ENCODE measurements at regions not wholly inside any gene's neighbourhood (a gene's known extent, or its start where the extent isn't known, plus 50 kb on each side); places are given as distances from the start of the nearest gene placed in this dataset.

DNA sequence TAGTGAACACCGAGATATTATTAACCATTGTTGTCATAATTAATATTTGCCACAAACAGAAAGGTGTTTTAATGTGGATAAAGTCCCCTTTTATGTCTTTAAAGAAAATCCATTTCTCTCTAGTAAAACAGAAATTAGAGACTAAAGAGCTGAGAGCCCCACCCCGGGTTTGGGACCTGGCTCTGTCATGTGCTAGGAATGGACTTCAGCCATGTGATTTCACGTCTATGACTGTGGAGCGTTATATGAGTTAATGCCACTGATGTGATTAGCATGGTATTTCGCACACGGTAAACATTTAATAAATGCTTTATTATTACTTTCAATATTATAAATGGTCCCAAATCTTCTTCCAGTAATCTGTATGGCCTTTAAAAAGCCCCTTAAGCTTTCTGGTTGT lies 205.0 kb upstream of the NFIA start:
- no peaks in the 10 kb centered on the region for H3K4me1 ChIP-seq (ENCODE audit: control insufficient read depth in 4 of 4, insufficient read depth in 4 of 4, low read length in 3 of 4)
- H3K36me3 ChIP-seq (ENCODE audit: control insufficient read depth in 4 of 4, insufficient read depth in 3 of 4, low read depth in 1 of 4, low read length in 3 of 4) = no peaks in the 10 kb centered on the region
- no peaks in the 10 kb centered on the region for H3K9me3 ChIP-seq (ENCODE audit: control insufficient read depth in 4 of 4, low read length in 3 of 4)
- H3K4me3 ChIP-seq (ENCODE audit: low read depth in 1 of 3, low read length in 3 of 3) = no peak overlapping the region
- H3K27me3 ChIP-seq (ENCODE audit: control insufficient read depth in 4 of 4, insufficient read depth in 4 of 4, low read length in 3 of 4) = no peaks in the 10 kb centered on the region
- WGBS = 92% methylated on average over 6 of the region's 6 CpGs
- TF ChIP-seq JUND (IDR thresholded peaks at IDR 0.05) (no peak), HNF4G (IDR thresholded peaks at IDR 0.05) (no peak), HNF4A (conservative IDR thresholded peaks at IDR 0.05) (no peak), RXRA (IDR thresholded peaks at IDR 0.05) (no peak), FOXA1 (IDR thresholded peaks at IDR 0.05) (no peak), RAD21 (IDR thresholded peaks at IDR 0.05) (no peak), EGR1 (IDR thresholded peaks at IDR 0.05; ENCODE audit: low read depth in 2 of 2) (no peak)
- TF ChIP-seq, protein P1, sequence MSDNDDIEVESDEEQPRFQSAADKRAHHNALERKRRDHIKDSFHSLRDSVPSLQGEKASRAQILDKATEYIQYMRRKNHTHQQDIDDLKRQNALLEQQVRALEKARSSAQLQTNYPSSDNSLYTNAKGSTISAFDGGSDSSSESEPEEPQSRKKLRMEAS (IDR thresholded peaks at IDR 0.05) = no peak
- TF ChIP-seq, protein P2, sequence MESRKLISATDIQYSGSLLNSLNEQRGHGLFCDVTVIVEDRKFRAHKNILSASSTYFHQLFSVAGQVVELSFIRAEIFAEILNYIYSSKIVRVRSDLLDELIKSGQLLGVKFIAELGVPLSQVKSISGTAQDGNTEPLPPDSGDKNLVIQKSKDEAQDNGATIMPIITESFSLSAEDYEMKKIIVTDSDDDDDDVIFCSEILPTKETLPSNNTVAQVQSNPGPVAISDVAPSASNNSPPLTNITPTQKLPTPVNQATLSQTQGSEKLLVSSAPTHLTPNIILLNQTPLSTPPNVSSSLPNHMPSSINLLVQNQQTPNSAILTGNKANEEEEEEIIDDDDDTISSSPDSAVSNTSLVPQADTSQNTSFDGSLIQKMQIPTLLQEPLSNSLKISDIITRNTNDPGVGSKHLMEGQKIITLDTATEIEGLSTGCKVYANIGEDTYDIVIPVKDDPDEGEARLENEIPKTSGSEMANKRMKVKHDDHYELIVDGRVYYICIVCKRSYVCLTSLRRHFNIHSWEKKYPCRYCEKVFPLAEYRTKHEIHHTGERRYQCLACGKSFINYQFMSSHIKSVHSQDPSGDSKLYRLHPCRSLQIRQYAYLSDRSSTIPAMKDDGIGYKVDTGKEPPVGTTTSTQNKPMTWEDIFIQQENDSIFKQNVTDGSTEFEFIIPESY (IDR thresholded peaks at IDR 0.05) = no peak
- no peak overlapping the region for H3K9ac ChIP-seq (ENCODE audit: low read depth in 1 of 2, low read length in 2 of 2)
- DNase-seq (ENCODE audit: low spot score) = no peak
- no peak overlapping the region for H3K27ac ChIP-seq (ENCODE audit: low read depth in 1 of 2, low read length in 2 of 2)

DNA sequence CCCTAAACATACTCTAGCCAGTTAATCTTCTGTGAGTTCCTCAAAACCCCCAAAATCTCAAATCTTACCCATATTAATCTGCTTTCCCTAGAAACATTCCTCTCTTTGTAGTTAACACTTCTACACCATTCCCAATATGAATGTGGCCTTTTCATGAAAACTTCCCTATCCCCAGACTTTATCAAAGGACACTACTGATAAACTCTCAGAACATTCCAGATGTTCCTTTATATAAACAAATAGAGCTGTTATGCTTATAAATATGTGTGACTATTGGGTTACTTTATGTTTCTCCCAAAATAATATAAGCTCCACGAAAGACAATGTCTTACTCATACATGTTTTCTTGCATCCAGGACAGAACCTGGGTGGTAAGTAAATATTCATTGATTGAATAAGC lies 205.4 kb upstream of the NFIA start:
- Histone ChIP-seq H3K9me3 (ENCODE audit: control insufficient read depth in 4 of 4, low read length in 3 of 4) (no peaks in the 10 kb centered on the region), H3K4me1 (ENCODE audit: control insufficient read depth in 4 of 4, insufficient read depth in 4 of 4, low read length in 3 of 4) (no peaks in the 10 kb centered on the region), H3K27ac (ENCODE audit: low read depth in 1 of 2, low read length in 2 of 2) (no peak overlapping the region), H3K36me3 (ENCODE audit: control insufficient read depth in 4 of 4, insufficient read depth in 3 of 4, low read depth in 1 of 4, low read length in 3 of 4) (no peaks in the 10 kb centered on the region), H3K4me3 (ENCODE audit: low read depth in 1 of 3, low read length in 3 of 3) (no peak overlapping the region), H3K9ac (ENCODE audit: low read depth in 1 of 2, low read length in 2 of 2) (no peak overlapping the region), H3K27me3 (ENCODE audit: control insufficient read depth in 4 of 4, insufficient read depth in 4 of 4, low read length in 3 of 4) (no peaks in the 10 kb centered on the region)
- DNase-seq (ENCODE audit: low spot score) = no peak
- WGBS = 84% methylated on average over 1 of the region's 1 CpG
- no peak for TF ChIP-seq HNF4G (IDR thresholded peaks at IDR 0.05)
- TF ChIP-seq GABPA (IDR thresholded peaks at IDR 0.05 in 1 of 2, conservative IDR thresholded peaks at IDR 0.05 in 1 of 2) = no peak
- TF ChIP-seq HNF4A (conservative IDR thresholded peaks at IDR 0.05) = no peak
- no peak for TF ChIP-seq EGR1 (IDR thresholded peaks at IDR 0.05; ENCODE audit: low read depth in 2 of 2)
- TF ChIP-seq NR2F2 (IDR thresholded peaks at IDR 0.05) = no peak
- no peak for TF ChIP-seq FOXA1 (IDR thresholded peaks at IDR 0.05)
- TF ChIP-seq, protein P3, sequence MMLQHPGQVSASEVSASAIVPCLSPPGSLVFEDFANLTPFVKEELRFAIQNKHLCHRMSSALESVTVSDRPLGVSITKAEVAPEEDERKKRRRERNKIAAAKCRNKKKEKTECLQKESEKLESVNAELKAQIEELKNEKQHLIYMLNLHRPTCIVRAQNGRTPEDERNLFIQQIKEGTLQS (IDR thresholded peaks at IDR 0.05) = no peak
- TF ChIP-seq TAF1 (conservative IDR thresholded peaks at IDR 0.05) = no peak
- TF ChIP-seq, protein P4, sequence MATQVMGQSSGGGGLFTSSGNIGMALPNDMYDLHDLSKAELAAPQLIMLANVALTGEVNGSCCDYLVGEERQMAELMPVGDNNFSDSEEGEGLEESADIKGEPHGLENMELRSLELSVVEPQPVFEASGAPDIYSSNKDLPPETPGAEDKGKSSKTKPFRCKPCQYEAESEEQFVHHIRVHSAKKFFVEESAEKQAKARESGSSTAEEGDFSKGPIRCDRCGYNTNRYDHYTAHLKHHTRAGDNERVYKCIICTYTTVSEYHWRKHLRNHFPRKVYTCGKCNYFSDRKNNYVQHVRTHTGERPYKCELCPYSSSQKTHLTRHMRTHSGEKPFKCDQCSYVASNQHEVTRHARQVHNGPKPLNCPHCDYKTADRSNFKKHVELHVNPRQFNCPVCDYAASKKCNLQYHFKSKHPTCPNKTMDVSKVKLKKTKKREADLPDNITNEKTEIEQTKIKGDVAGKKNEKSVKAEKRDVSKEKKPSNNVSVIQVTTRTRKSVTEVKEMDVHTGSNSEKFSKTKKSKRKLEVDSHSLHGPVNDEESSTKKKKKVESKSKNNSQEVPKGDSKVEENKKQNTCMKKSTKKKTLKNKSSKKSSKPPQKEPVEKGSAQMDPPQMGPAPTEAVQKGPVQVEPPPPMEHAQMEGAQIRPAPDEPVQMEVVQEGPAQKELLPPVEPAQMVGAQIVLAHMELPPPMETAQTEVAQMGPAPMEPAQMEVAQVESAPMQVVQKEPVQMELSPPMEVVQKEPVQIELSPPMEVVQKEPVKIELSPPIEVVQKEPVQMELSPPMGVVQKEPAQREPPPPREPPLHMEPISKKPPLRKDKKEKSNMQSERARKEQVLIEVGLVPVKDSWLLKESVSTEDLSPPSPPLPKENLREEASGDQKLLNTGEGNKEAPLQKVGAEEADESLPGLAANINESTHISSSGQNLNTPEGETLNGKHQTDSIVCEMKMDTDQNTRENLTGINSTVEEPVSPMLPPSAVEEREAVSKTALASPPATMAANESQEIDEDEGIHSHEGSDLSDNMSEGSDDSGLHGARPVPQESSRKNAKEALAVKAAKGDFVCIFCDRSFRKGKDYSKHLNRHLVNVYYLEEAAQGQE (IDR thresholded peaks at IDR 0.05) = no peak
- TF ChIP-seq, protein P2 (IDR thresholded peaks at IDR 0.05) = no peak
- no peak for TF ChIP-seq YY1 (IDR thresholded peaks at IDR 0.05)
- TF ChIP-seq, protein P1 (IDR thresholded peaks at IDR 0.05) = no peak
- no peak for TF ChIP-seq RAD21 (IDR thresholded peaks at IDR 0.05)
- TF ChIP-seq FOXA2 (IDR thresholded peaks at IDR 0.05) = no peak
